Ishikawa (cell line): ENCODE measurements at regions not wholly inside any gene's neighbourhood (a gene's known extent, or its start where the extent isn't known, plus 50 kb on each side); places are given as distances from the start of the nearest gene placed in this dataset.

Experiments used
- CEBPB ChIP-seq: IDR thresholded peaks from 2 replicates; pipeline ENCODE4 v1.6.1; 2012
- CREB1 ChIP-seq: IDR thresholded peaks from 2 replicates; pipeline ENCODE4 v1.6.1; 2012; ENCODE audit warnings: low read depth
- EGR1 ChIP-seq: IDR thresholded peaks from 2 replicates; pipeline ENCODE4 v1.6.1; 2012
- EP300 ChIP-seq: IDR thresholded peaks from 2 replicates; pipeline ENCODE4 v1.6.1; 2012; ENCODE audit warnings: borderline replicate concordance
- FOXM1 ChIP-seq: IDR thresholded peaks from 2 replicates; pipeline ENCODE4 v1.6.1; 2012; ENCODE audit warnings: low read depth, borderline replicate concordance
- RAD21 ChIP-seq: IDR thresholded peaks from 2 replicates; pipeline ENCODE4 v1.6.1; 2012; ENCODE audit warnings: low read depth
- TAF1 ChIP-seq: IDR thresholded peaks from 2 replicates; pipeline ENCODE4 v1.6.1; 2012; ENCODE audit warnings: low read depth, mild to moderate bottlenecking
- TEAD4 ChIP-seq: IDR thresholded peaks from 2 replicates; pipeline ENCODE4 v1.6.1; 2012
- ZBTB7A ChIP-seq: IDR thresholded peaks from 2 replicates; pipeline ENCODE4 v1.6.1; 2012; ENCODE audit warnings: low read depth
- TF ChIP-seq, protein P1 (sequence below): IDR thresholded peaks from 2 replicates; pipeline ENCODE4 v1.6.1; 2012
- TF ChIP-seq, protein P2 (sequence below): IDR thresholded peaks from 2 replicates; pipeline ENCODE4 v1.6.1; 2012; ENCODE audit warnings: low read depth, mild to moderate bottlenecking
- TF ChIP-seq, protein P3 (sequence below): IDR thresholded peaks from 2 replicates; pipeline ENCODE4 v1.6.1; 2012

DNA sequence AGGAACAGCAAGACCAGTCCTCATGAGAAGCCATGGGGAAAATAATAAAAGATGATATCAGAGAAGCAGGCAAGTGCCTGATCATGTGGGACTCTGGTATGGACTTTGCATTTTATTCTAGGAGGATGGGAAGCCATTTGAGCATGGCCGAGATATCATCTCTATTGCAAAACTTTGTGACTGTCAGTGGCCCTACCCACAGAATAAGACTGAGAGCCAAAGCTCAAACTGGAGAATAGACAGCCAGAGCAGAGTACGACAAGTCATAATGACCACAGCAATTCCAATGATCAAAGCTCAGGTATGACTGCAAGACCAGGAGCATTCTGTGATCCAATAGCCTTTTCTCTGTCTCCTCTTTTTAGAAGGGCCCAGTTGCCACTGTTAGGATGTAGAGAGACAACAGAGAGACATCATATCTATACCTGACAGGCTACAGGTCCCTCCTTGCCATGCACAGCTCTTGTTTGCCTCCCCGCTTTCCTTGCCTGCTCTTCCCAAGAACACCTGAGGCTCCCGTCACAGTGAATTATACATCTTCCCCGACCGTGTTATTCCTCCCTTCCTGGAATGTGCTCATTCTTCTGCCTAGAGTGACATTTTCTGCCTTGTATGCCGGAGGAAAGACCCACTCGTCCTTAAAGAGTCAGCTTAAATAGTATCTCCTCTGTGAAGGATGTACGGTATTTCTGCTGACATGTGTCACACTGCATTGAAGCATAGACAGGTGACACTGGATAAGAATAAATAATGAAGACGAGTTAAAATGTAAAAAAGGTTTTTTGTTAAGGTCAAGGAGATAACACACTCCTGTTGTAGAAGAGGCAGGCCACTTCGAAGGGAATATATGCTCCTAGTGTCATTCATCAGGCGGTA lies 248.7 kb upstream of the MAP3K1 start:
- TF ChIP-seq RAD21 (no peak), EP300 (no peak), ZBTB7A (no peak), CEBPB (no peak), FOXM1 (no peak), EGR1 (no peak), TAF1 (no peak), CREB1 (no peak), TEAD4 (no peak)
- TF ChIP-seq, protein P1, sequence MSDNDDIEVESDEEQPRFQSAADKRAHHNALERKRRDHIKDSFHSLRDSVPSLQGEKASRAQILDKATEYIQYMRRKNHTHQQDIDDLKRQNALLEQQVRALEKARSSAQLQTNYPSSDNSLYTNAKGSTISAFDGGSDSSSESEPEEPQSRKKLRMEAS, result no peak
- TF ChIP-seq, protein P2, sequence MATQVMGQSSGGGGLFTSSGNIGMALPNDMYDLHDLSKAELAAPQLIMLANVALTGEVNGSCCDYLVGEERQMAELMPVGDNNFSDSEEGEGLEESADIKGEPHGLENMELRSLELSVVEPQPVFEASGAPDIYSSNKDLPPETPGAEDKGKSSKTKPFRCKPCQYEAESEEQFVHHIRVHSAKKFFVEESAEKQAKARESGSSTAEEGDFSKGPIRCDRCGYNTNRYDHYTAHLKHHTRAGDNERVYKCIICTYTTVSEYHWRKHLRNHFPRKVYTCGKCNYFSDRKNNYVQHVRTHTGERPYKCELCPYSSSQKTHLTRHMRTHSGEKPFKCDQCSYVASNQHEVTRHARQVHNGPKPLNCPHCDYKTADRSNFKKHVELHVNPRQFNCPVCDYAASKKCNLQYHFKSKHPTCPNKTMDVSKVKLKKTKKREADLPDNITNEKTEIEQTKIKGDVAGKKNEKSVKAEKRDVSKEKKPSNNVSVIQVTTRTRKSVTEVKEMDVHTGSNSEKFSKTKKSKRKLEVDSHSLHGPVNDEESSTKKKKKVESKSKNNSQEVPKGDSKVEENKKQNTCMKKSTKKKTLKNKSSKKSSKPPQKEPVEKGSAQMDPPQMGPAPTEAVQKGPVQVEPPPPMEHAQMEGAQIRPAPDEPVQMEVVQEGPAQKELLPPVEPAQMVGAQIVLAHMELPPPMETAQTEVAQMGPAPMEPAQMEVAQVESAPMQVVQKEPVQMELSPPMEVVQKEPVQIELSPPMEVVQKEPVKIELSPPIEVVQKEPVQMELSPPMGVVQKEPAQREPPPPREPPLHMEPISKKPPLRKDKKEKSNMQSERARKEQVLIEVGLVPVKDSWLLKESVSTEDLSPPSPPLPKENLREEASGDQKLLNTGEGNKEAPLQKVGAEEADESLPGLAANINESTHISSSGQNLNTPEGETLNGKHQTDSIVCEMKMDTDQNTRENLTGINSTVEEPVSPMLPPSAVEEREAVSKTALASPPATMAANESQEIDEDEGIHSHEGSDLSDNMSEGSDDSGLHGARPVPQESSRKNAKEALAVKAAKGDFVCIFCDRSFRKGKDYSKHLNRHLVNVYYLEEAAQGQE, result no peak
- TF ChIP-seq, protein P3, sequence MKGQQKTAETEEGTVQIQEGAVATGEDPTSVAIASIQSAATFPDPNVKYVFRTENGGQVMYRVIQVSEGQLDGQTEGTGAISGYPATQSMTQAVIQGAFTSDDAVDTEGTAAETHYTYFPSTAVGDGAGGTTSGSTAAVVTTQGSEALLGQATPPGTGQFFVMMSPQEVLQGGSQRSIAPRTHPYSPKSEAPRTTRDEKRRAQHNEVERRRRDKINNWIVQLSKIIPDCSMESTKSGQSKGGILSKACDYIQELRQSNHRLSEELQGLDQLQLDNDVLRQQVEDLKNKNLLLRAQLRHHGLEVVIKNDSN, result no peak
